SK-N-SH (cell line): ENCODE measurements at regions not wholly inside any gene's neighbourhood (a gene's known extent, or its start where the extent isn't known, plus 50 kb on each side); places are given as distances from the start of the nearest gene placed in this dataset.
"Not testable (repeated sequence)": the region's sequence is repeated elsewhere in the genome, so short reads cannot be mapped to it uniquely, and the experiment has no call there.

Experiments
- CTCF ChIA-PET: fragments of 300-600, 350-600 bp; formaldehyde crosslinking; extraction: SDS; loops from one replicate; lab custom pipeline; 2021; lab: Yijun Ruan, JAX
- POLR2A ChIA-PET: fragments of 350-600 bp; sonication (Branson Sonifier 250); formaldehyde crosslinking; extraction: SDS; loops from one replicate; lab custom pipeline; 2020; ENCODE audit warnings: antibody characterized with exemption, inconsistent platforms; lab: Yijun Ruan, JAX
- DNase-seq: peaks from one replicate; pipeline ENCODE4 v3.0.0; 2012
- H2AFZ ChIP-seq: fragments of 200-600 bp; sonication (generic); 2 replicates; pipeline ENCODE4 v1.8.1; 2016; ENCODE audit warnings: antibody characterized with exemption, mild to moderate bottlenecking, low read depth
- H3F3A ChIP-seq: fragments of 200-600 bp; sonication (generic); replicated peaks from 2 replicates; pipeline ENCODE3; 2016; ENCODE audit warnings: antibody characterized with exemption, mild to moderate bottlenecking; ENCODE audit not compliant: insufficient read depth
- H3K27ac ChIP-seq, 2 experiments: fragments of 200-500 bp in 1 of 2; fragments of 200-600 bp in 1 of 2; sonication (Bioruptor generic) in 1 of 2; sonication (generic), shearing (Covaris generic) in 1 of 2; 2 replicates each; pipeline versions ENCODE4 v1.5.1 to v1.6.1; 2014 to 2016; ENCODE audit warnings: low read depth in 2 of 2, inconsistent platforms in 1 of 2, low read length in 1 of 2, mild to moderate bottlenecking in 1 of 2, mixed read lengths in 1 of 2
- H3K27me3 ChIP-seq: fragments of 200-600 bp; sonication (generic), shearing (Covaris generic); 2 replicates; pipeline ENCODE4 v1.6.1; 2016; ENCODE audit warnings: mixed run types; ENCODE audit not compliant: insufficient read depth
- H3K36me3 ChIP-seq, 2 experiments: fragments of 200-500 bp in 1 of 2; fragments of 200-600 bp in 1 of 2; sonication (Bioruptor generic) in 1 of 2; sonication (generic) in 1 of 2; replicated peaks in 1 of 2; 2 replicates each; pipeline versions ENCODE3 to v1.5.1; 2014 to 2016; ENCODE audit warnings: low read length in 1 of 2, mild to moderate bottlenecking in 1 of 2; ENCODE audit not compliant: insufficient read depth in 2 of 2, control insufficient read depth in 1 of 2
- H3K4me1 ChIP-seq, 2 experiments: fragments of 200-500 bp in 1 of 2; fragments of 200-600 bp in 1 of 2; sonication (Bioruptor generic) in 1 of 2; sonication (generic), shearing (Covaris generic) in 1 of 2; 2 replicates each; pipeline versions ENCODE4 v1.5.1 to v1.6.1; 2014 to 2016; ENCODE audit warnings: low read depth in 1 of 2, low read length in 1 of 2, mixed run types in 1 of 2; ENCODE audit not compliant: insufficient read depth in 2 of 2, control insufficient read depth in 1 of 2
- H3K4me2 ChIP-seq: fragments of 200-600 bp; sonication (generic), shearing (Covaris generic); 2 replicates; pipeline ENCODE4 v1.6.1; 2017; ENCODE audit warnings: mixed run types
- H3K4me3 ChIP-seq, 2 experiments: fragments of 200-500 bp in 1 of 2; fragments of 200-600 bp in 1 of 2; sonication (Bioruptor generic) in 1 of 2; sonication (generic), shearing (Covaris generic) in 1 of 2; 2 replicates each; pipeline versions ENCODE4 v1.5.1 to v1.8.1; 2014 to 2016; ENCODE audit warnings: low read depth in 2 of 2, inconsistent platforms in 1 of 2, low read length in 1 of 2, mild to moderate bottlenecking in 1 of 2, mixed read lengths in 1 of 2, moderate library complexity in 1 of 2
- H3K79me2 ChIP-seq: fragments of 200-600 bp; sonication (generic); 2 replicates; pipeline ENCODE4 v1.8.1; 2017; ENCODE audit warnings: mild to moderate bottlenecking; ENCODE audit not compliant: insufficient read depth
- H3K9ac ChIP-seq: fragments of 200-600 bp; sonication (generic); 2 replicates; pipeline ENCODE4 v1.6.1; 2017; ENCODE audit warnings: mixed run types
- H3K9me2 ChIP-seq: fragments of 200-600 bp; sonication (generic); 2 replicates; pipeline ENCODE4 v1.6.1; 2017; ENCODE audit warnings: mixed run types
- H3K9me3 ChIP-seq: fragments of 200-600 bp; sonication (generic); 2 replicates; pipeline ENCODE4 v1.6.1; 2017; ENCODE audit warnings: mixed run types, mild to moderate bottlenecking, moderate library complexity
- H4K20me1 ChIP-seq: fragments of 200-600 bp; sonication (generic); 2 replicates; pipeline ENCODE4 v1.6.1; 2017; ENCODE audit warnings: mild to moderate bottlenecking, mixed run types; ENCODE audit not compliant: insufficient read depth
- ELF1 ChIP-seq: IDR thresholded peaks from 2 replicates; pipeline ENCODE4 v1.4.0; 2012
- EP300 ChIP-seq, 2 experiments: IDR thresholded peaks; 2 replicates each; pipeline versions ENCODE4 v1.4.0 to v1.6.1; 2012; ENCODE audit warnings: borderline replicate concordance in 1 of 2, low read depth in 1 of 2, low read length in 1 of 2
- GABPA ChIP-seq: IDR thresholded peaks from 2 replicates; pipeline ENCODE4 v1.4.0; 2012; ENCODE audit warnings: low read depth, mild to moderate bottlenecking
- MEF2A ChIP-seq: IDR thresholded peaks from 2 replicates; pipeline ENCODE4 v1.4.0; 2012; ENCODE audit warnings: low read depth, borderline replicate concordance
- MXI1 ChIP-seq: IDR thresholded peaks from 2 replicates; pipeline ENCODE4 v1.6.1; 2012; ENCODE audit warnings: mild to moderate bottlenecking, low read depth, low read length, improper control_type of control experiment
- NRF1 ChIP-seq: IDR thresholded peaks from 2 replicates; pipeline ENCODE4 v1.6.1; 2012; ENCODE audit warnings: low read depth, mild to moderate bottlenecking, low read length
- PBX3 ChIP-seq: IDR thresholded peaks from 2 replicates; pipeline ENCODE4; 2012
- REST ChIP-seq: IDR thresholded peaks from 2 replicates; pipeline ENCODE4 v1.6.1; 2012; ENCODE audit warnings: mild to moderate bottlenecking, low read depth, low read length, moderate library complexity
- RFX5 ChIP-seq: IDR thresholded peaks from 2 replicates; pipeline ENCODE4 v1.6.1; 2012; ENCODE audit warnings: mild to moderate bottlenecking, improper control_type of control experiment, low read length
- TAF1 ChIP-seq: IDR thresholded peaks from 2 replicates; pipeline ENCODE4 v1.6.1; 2012; ENCODE audit warnings: low read depth, mild to moderate bottlenecking, low read length, moderate library complexity, borderline replicate concordance
- TCF12 ChIP-seq: IDR thresholded peaks from 2 replicates; pipeline ENCODE4 v1.4.0; 2012
- TEAD4 ChIP-seq: IDR thresholded peaks from 2 replicates; pipeline ENCODE4 v1.4.0; 2012; ENCODE audit warnings: mild to moderate bottlenecking, borderline replicate concordance; ENCODE audit not compliant: insufficient read depth
- USF2 ChIP-seq: fragments of 150-350 bp; IDR thresholded peaks from 2 replicates; pipeline ENCODE4 v1.6.1; 2017; ENCODE audit warnings: antibody characterized with exemption, low read length, low read depth, borderline replicate concordance
- YY1 ChIP-seq: IDR thresholded peaks from 2 replicates; pipeline ENCODE4 v1.4.0; 2012; ENCODE audit warnings: low read depth, mild to moderate bottlenecking
- ZBTB33 ChIP-seq: IDR thresholded peaks from 2 replicates; pipeline ENCODE4 v1.4.0; 2012; ENCODE audit warnings: low read depth, borderline replicate concordance
- WGBS: methylation state at CpG from one replicate; pipeline ENCODE4 v1.1.6; 2017; ENCODE audit warnings: low lambda C conversion rate; 5-methylcytosine and 5-hydroxymethylcytosine counted together

- TF ChIP-seq EP300 (IDR thresholded peaks at IDR 0.05; ENCODE audit: borderline replicate concordance in 1 of 2, low read depth in 1 of 2, low read length in 1 of 2) (no peak), TAF1 (no peak), TEAD4 (no peak)
- TF ChIP-seq, all 33 proteins: peak for 0
Observed at GRCh38 chr13:56528040-56528790, 612.5 kb upstream of the PRR20A start (continued).

- Histone ChIP-seq H3K4me2 (no peak overlapping the region), H3K9me3 (no peaks in the 10 kb centered on the region), H3K27me3 (no peaks in the 10 kb centered on the region), H3K36me3 (no peaks in the 10 kb centered on the region), H4K20me1 (no peaks in the 10 kb centered on the region), H3K27ac (no peak overlapping the region), H3K9ac (no peak overlapping the region), H3K9me2 (no peaks in the 10 kb centered on the region), H2AFZ (no peak overlapping the region), H3K4me3 (no peak overlapping the region), H3K4me1 (no peaks in the 10 kb centered on the region), H3F3A (no peaks in the 10 kb centered on the region), H3K79me2 (no peaks in the 10 kb centered on the region)
- ChIA-PET POLR2A (no interaction called here), CTCF (no interaction called here)
- 4% methylated on average over 1 of the region's 1 CpG for WGBS
- TF ChIP-seq YY1 (no peak), ZBTB33 (no peak), MXI1 (no peak), ELF1 (no peak), GABPA (no peak), RFX5 (no peak), NRF1 (no peak), TCF12 (no peak), USF2 (no peak), PBX3 (no peak), REST (no peak), MEF2A (no peak)
- no peak for DNase-seq
Observed at GRCh38 chr13:56530096-56530495, 610.6 kb upstream of the PRR20A start.

GRCh38 chr13:56547921-56548320, 592.8 kb upstream of the PRR20A start:
- H3K79me2 ChIP-seq, H2AFZ ChIP-seq, H3K9me2 ChIP-seq, H3K27ac ChIP-seq, CTCF ChIA-PET, DNase-seq, H3K4me2 ChIP-seq, H3K9ac ChIP-seq, H3K4me3 ChIP-seq, H4K20me1 ChIP-seq, H3K9me3 ChIP-seq, POLR2A ChIA-PET, H3K27me3 ChIP-seq, H3K36me3 ChIP-seq, H3K4me1 ChIP-seq, H3F3A ChIP-seq: not testable (repeated sequence)
- WGBS: 40% methylated on average over 11 of the region's 11 CpGs
